SK-N-SH treated with all-trans-retinoic acid at 6 μM for 48 hours (cell line): ENCODE measurements at regions not wholly inside any gene's neighbourhood (a gene's known extent, or its start where the extent isn't known, plus 50 kb on each side); places are given as distances from the start of the nearest gene placed in this dataset.
"Not testable (repeated sequence)": the region's sequence is repeated elsewhere in the genome, so short reads cannot be mapped to it uniquely, and the experiment has no call there.

Experiments
- ATAC-seq: fragments of 200-7000 bp; cut with Tn5 transposase; 3 replicates; pipeline ENCODE4 v1.9.1; 2020; ENCODE audit warnings: mild to moderate bottlenecking, moderate library complexity
- ARNTL ChIP-seq: fragments of 450-650 bp; formaldehyde crosslinking; IDR thresholded peaks from 2 replicates; pipeline ENCODE4 v1.5.0; 2020; ENCODE audit warnings: low read depth, mild to moderate bottlenecking, moderate library complexity, borderline replicate concordance
- BACH2 ChIP-seq: fragments of 250-450 bp; sonication (Bioruptor Pico); IDR thresholded peaks from 2 replicates; pipeline ENCODE4 v1.9.0; 2021; ENCODE audit warnings: mild to moderate bottlenecking, borderline replicate concordance
- CREB5 ChIP-seq: fragments of 250-450 bp; sonication (Bioruptor Pico); IDR thresholded peaks from 2 replicates; pipeline ENCODE4 v1.5.1; 2020; ENCODE audit warnings: low read depth, mild to moderate bottlenecking, moderate library complexity
- CSDC2 ChIP-seq: fragments of 250-450 bp; sonication (Bioruptor Pico); IDR thresholded peaks from 2 replicates; pipeline ENCODE4 v1.5.0; 2020; ENCODE audit warnings: mild to moderate bottlenecking, moderate library complexity
- CSRNP3 ChIP-seq: fragments of 250-450 bp; sonication (Bioruptor Pico); IDR thresholded peaks from 2 replicates; pipeline ENCODE4 v1.5.1; 2021; ENCODE audit warnings: mild to moderate bottlenecking, moderate library complexity
- ISL1 ChIP-seq: fragments of 250-450 bp; sonication (Bioruptor Pico); IDR thresholded peaks from 2 replicates; pipeline ENCODE4 v2.1.2; 2022; ENCODE audit warnings: mild to moderate bottlenecking, moderate library complexity
- OSR1 ChIP-seq: fragments of 250-450 bp; sonication (Bioruptor Pico); IDR thresholded peaks from 2 replicates; pipeline ENCODE4 v1.8.0; 2022; ENCODE audit warnings: moderate library complexity, mild to moderate bottlenecking, inconsistent platforms
- POU6F1 ChIP-seq: fragments of 250-450 bp; sonication (Bioruptor Pico); IDR thresholded peaks from 2 replicates; pipeline ENCODE4 v1.8.0; 2021; ENCODE audit warnings: low read depth, mild to moderate bottlenecking, moderate library complexity, borderline replicate concordance
- PPARA ChIP-seq: fragments of 250-450 bp; sonication (Bioruptor Pico); IDR thresholded peaks from 2 replicates; pipeline ENCODE4 v1.5.0; 2020; ENCODE audit warnings: mild to moderate bottlenecking, borderline replicate concordance
- SNAI2 ChIP-seq: fragments of 250-450 bp; sonication (Bioruptor Pico); IDR thresholded peaks from 2 replicates; pipeline ENCODE4 v1.5.0; 2020; ENCODE audit warnings: mild to moderate bottlenecking, moderate library complexity
- TCF4 ChIP-seq: fragments of 250-450 bp; sonication (Bioruptor Pico); IDR thresholded peaks from 2 replicates; pipeline ENCODE4 v1.8.0; 2021; ENCODE audit warnings: mild to moderate bottlenecking, moderate library complexity, borderline replicate concordance
- TOX ChIP-seq: fragments of 250-450 bp; sonication (Bioruptor Pico); IDR thresholded peaks from 2 replicates; pipeline ENCODE4 v1.8.0; 2021; ENCODE audit warnings: mild to moderate bottlenecking, moderate library complexity, borderline replicate concordance
- TSHZ2 ChIP-seq: fragments of 250-450 bp; sonication (Bioruptor Pico); IDR thresholded peaks from 2 replicates; pipeline ENCODE4 v1.5.0; 2020; ENCODE audit warnings: mild to moderate bottlenecking, moderate library complexity
- ZC3H10 ChIP-seq: fragments of 250-450 bp; sonication (Bioruptor Pico); IDR thresholded peaks from 2 replicates; pipeline ENCODE4 v1.5.1; 2021; ENCODE audit warnings: mild to moderate bottlenecking, moderate library complexity
- ZFP3 ChIP-seq: fragments of 250-450 bp; sonication (Bioruptor Pico); IDR thresholded peaks from 2 replicates; pipeline ENCODE4 v1.5.0; 2020; ENCODE audit warnings: mild to moderate bottlenecking, moderate library complexity
- ZFP30 ChIP-seq: fragments of 450-650 bp; formaldehyde crosslinking; IDR thresholded peaks from 2 replicates; pipeline ENCODE4 v1.5.0; 2022; ENCODE audit warnings: mild to moderate bottlenecking, moderate library complexity
- ZNF565 ChIP-seq: fragments of 450-650 bp; formaldehyde crosslinking; conservative IDR thresholded peaks from 2 replicates; pipeline ENCODE4 v1.5.0; 2020; ENCODE audit warnings: low read depth, mild to moderate bottlenecking, moderate library complexity
- ZNF70 ChIP-seq: fragments of 450-650 bp; formaldehyde crosslinking; IDR thresholded peaks from 2 replicates; pipeline ENCODE4 v1.5.0; 2020; ENCODE audit warnings: mild to moderate bottlenecking, moderate library complexity
- ZNF8 ChIP-seq: fragments of 450-650 bp; formaldehyde crosslinking; IDR thresholded peaks from 2 replicates; pipeline ENCODE4 v1.5.0; 2020; ENCODE audit warnings: mild to moderate bottlenecking, moderate library complexity

- no peak for TF ChIP-seq TSHZ2 (CRISPR knock-in tag)
- no peak for TF ChIP-seq ISL1 (CRISPR knock-in tag)
- TF ChIP-seq ZNF70 (CRISPR knock-in tag), result no peak
- no peak for TF ChIP-seq PPARA
- no peak for TF ChIP-seq SNAI2 (CRISPR knock-in tag)
- TF ChIP-seq OSR1 (CRISPR knock-in tag), result no peak
- TF ChIP-seq ZFP30 (CRISPR knock-in tag), result no peak
- no peak for TF ChIP-seq BACH2 (CRISPR knock-in tag)
- TF ChIP-seq, all 23 proteins: peak for 0
Measured at GRCh38 chr2:66252109-66252508, 182.8 kb upstream of the MEIS1 start (continued).

- TF ChIP-seq ZNF565 (CRISPR knock-in tag) (no peak), CREB5 (CRISPR knock-in tag) (no peak), PPARA (no peak), TSHZ2 (CRISPR knock-in tag) (no peak), ARNTL (CRISPR knock-in tag) (no peak), TOX (CRISPR knock-in tag) (no peak)
- ATAC-seq, result no peak
Measured at GRCh38 chr2:66251573-66251972, 183.4 kb upstream of the MEIS1 start.

GRCh38 chr2:66249089-66249488 lies 185.8 kb upstream of the MEIS1 start:
- ATAC-seq, result not testable (repeated sequence)

- ATAC-seq, result not testable (repeated sequence)
Measured at GRCh38 chr2:66243809-66244208, 191.1 kb upstream of the MEIS1 start.

GRCh38 chr2:66242888-66243287 lies 192.0 kb upstream of the MEIS1 start:
- not testable (repeated sequence) for ATAC-seq

GRCh38 chr2:66242099-66242789 lies 192.7 kb upstream of the MEIS1 start:
- no peak for ATAC-seq
- TF ChIP-seq ZNF8 (CRISPR knock-in tag), result no peak

GRCh38 chr2:66240286-66240685 lies 194.6 kb upstream of the MEIS1 start:
- no peak for TF ChIP-seq SNAI2 (CRISPR knock-in tag)
- no peak for TF ChIP-seq CSRNP3
- TF ChIP-seq BACH2 (CRISPR knock-in tag), result no peak
- TF ChIP-seq CSDC2 (CRISPR knock-in tag), result no peak
- no peak for TF ChIP-seq OSR1 (CRISPR knock-in tag)
- TF ChIP-seq ZNF70 (CRISPR knock-in tag), result no peak
- no peak for TF ChIP-seq POU6F1 (CRISPR knock-in tag)
- no peak for TF ChIP-seq ZC3H10 (CRISPR knock-in tag)
- TF ChIP-seq PPARA, result no peak
- TF ChIP-seq TCF4, result no peak
- no peak for TF ChIP-seq ZFP3
- TF ChIP-seq ISL1 (CRISPR knock-in tag), result no peak
- ATAC-seq, result no peak
